HG03103 (cell line): ENCODE measurements at regions not wholly inside any gene's neighbourhood (a gene's known extent, or its start where the extent isn't known, plus 50 kb on each side); places are given as distances from the start of the nearest gene placed in this dataset.

Experiments
- ATAC-seq: cut with Tn5 transposase; IDR thresholded peaks from one replicate; pipeline ENCODE4 v1.9.1; 2021; ENCODE audit warnings: low read depth; ENCODE audit not compliant: unreplicated experiment

DNA sequence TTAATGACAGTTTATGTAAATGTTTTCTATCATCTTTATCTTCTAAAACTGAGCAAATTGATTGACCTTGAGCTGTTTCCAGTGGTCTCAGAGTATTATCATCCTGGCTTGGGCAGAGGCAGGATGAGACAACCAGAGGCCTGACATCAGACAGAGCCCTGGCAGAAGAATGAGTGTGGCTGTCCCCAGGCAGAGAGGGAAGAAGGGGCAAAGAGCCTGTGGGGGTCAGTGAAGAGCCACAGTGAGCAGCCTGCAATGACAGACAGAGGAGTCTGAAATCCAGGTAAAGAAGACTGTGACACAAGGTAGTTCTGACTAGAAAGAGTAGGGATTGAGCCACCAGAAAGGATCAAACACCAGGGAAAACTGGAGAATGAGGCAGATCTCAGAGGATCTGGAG, 182.4 kb upstream of the ARSJ start:
- ATAC-seq, result no peak

GRCh38 chr4:114163051-114163450, 183.6 kb upstream of the ARSJ start:
- no peak for ATAC-seq

DNA sequence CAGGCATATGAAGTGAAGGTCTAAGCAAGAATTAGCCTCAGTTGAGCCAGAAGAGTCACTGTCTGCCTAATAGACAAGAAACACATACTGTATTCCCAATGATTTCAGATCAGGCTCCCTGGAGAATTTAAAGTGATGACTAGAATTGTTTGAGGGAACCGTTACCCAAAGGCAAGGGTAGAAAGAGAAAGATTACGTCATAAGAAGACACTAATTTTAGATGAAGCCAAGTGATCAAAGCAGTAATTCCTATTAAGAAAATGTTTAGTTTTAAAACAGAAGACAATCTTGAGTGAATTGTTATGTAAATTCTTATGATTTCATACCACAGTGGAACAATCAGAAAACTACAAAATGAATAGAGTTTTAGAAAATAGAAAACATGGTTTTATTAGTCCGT, 194.5 kb upstream of the ARSJ start:
- no peak for ATAC-seq

DNA sequence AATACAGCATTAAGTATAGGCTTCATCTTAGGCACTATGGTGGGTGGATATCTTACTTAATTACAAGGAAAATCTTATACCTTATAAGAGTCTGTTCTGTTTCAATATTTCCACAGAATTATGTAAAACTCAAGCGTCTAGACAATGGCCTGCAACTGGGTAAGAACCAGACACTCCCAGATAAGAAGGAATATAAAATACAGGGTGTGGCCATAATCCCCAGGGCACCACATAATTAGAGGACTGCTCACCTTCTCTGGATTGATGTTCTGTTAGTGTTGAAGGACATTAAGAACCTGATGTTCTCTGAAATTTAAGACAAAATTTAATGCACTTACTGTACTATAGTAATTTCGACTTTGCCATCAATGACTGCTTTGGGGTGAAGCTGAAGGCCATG, 198.2 kb upstream of the ARSJ start:
- no peak for ATAC-seq

GRCh38 chr4:114178392-114178791, 198.9 kb upstream of the ARSJ start:
- ATAC-seq, result no peak

- no peak for ATAC-seq
These were observed 201.0 kb upstream of the ARSJ start for GRCh38 chr4:114180481-114180880.

GRCh38 chr4:114184901-114185300, 205.5 kb upstream of the ARSJ start:
- no peak for ATAC-seq

- no peak for ATAC-seq
These were observed 208.1 kb upstream of the ARSJ start for GRCh38 chr4:114187592-114187991.

DNA sequence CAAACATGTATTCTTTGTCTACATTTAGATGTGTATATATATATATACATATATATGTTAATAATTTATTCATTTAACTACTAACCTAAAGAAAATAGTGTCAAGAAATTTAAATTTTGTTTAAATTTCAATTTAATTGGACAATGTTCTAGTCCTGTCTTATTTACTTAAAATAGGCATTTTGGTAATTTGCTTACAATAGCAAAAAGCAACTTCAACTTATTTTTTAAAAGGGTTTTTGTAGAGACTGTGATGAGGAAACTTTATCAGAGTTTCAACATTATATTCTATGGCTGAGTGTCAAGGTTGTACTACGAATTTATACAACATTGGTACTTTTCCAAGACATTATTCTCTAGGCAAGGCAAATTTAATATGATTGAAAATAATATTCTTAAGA, 212.0 kb upstream of the ARSJ start:
- no peak for ATAC-seq

DNA sequence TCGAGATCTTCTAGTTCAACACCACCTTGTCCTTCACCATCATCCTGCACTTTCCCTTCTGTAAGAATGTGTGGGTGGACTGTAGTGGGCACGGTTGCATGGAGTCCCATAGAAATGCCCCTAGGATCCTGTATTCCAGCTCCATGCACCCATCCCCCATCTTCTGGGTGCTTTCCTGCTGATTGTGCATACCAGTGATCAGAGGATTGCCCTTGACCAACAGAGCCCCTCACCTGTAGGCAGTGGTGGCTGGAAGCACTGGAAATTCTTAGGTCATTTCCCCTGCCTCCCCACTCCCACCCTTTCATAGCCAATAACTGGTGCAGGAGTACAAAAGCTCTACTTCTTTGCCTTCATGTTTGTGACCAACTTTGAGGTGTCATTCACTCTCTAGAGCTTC, 213.4 kb upstream of the ARSJ start:
- ATAC-seq, result no peak

DNA sequence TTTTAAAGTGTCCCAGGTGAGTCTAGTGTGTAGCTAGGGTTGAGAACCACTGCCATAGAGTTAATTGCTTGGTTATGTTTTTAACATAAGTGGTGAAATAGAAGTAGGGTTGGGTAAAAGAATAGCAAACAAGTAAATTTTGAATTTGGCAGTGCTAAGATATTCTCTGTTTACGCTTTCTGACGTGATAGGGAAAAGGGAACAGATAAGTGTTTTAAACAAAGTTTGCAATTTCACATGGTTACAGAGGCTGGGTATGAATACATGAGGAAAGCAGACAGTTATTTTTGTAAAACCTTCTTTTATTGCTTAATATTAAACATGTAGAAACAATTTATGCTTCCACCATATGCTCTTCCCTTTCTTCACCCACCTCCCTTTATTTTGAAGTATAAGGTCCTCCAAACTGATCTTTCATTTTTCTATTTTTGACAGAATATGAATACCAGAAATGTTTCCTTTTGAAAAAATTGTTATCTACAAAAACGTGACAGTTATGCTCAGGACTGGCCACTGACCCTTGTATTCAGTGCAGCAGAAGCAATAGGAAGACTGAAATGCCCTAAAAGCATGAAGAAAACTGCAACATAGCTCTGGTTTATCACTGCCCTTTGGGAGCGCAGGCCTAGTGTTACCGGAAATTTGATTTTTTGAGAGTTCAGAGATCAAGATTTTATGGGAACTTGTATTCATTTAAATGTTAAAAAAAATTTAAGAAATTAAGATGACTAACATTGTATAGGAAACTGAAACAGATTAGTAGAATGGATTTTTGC, 214.4 kb upstream of the ARSJ start:
- ATAC-seq, result no peak

- no peak for ATAC-seq
These were observed 217.2 kb upstream of the ARSJ start for GRCh38 chr4:114196606-114197005.

DNA sequence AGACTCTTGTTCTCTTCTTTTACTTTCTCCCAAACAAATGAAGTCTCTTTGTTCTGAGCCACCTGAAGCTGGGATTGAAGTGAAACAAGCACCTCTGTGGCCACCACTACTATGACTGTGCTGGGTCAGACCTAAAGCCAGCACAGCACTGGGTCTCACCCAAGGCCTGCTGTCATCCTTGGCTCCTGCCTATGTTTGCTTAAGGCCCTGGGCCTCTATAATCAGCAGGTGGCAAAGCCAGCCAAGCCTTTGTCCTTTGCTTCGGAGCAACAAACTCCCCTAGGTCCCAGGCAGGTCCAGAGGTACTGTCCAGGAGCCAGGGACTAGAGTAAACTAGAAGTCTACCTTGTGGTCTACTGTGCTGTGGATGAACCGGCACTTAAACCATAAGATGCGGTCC, 220.6 kb upstream of the ARSJ start:
- no peak for ATAC-seq

- no peak for ATAC-seq
These were observed 225.8 kb upstream of the ARSJ start for GRCh38 chr4:114205261-114205660.

DNA sequence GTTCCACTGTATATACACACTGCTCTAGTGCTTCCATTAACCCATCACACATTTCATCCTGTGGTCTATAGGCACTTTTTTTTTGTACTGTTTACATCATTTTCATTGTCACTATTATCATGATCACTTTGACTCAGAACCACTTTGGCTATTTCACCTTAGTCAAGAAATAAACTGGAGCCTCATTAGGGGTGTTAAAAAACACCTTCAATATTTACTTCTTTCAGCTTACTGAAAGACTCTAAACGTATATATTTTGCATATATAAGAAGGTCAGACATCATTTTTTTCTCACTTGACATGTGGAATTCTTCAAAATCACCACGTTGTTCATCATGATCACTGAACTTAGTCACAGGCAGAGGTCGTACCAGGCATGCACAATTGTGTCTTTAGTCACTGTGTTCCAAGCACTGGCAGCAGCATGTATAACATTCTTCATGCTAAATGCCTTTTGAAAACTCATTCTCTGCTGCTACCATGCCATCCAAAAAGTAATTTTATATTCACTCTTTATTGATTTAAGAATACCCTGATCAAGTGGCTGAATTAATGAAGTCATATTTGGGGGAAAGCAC, 229.2 kb upstream of the ARSJ start:
- no peak for ATAC-seq

GRCh38 chr4:114209584-114209983, 230.1 kb upstream of the ARSJ start:
- ATAC-seq, result peak; percentile 62

DNA sequence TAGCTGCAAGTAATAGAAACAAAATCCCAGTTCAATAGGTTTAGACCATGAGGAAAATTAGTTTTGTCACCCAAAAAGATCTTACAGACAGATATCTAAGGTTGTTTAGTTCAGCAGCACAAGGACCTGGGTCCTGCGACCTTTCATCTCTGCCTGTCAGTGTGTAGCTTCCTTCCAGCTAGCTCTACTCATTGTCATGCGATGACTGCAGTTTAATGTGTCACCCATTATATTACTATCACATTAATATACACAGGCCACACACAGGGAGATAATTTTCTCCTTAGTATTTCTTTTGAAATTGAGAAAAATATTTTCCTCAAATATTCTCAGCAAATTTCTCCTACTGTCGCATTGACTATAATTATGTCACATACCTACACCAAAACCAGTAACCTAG, 232.1 kb upstream of the ARSJ start:
- no peak for ATAC-seq

- ATAC-seq, result no peak
These were observed 237.8 kb upstream of the ARSJ start for GRCh38 chr4:114217150-114217817.

DNA sequence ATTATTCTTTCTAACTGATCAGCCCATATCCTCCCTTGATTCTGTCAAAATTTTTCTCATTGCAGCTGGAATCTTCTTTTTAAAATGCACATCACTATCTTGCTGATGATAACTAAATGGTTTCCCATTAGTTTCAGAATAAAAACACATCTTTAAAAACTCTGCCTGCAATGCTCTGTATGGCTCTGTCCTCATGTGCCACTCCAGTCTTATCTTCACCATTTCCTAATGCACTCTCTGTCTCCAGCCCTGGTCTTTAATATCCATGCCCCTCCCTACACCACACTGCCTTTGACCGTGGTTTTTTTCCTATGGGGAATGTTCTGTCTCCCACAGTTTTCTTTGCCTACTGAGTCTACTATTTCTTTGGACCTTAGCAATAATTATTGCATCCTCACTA, 244.1 kb upstream of the ARSJ start:
- ATAC-seq, result no peak

DNA sequence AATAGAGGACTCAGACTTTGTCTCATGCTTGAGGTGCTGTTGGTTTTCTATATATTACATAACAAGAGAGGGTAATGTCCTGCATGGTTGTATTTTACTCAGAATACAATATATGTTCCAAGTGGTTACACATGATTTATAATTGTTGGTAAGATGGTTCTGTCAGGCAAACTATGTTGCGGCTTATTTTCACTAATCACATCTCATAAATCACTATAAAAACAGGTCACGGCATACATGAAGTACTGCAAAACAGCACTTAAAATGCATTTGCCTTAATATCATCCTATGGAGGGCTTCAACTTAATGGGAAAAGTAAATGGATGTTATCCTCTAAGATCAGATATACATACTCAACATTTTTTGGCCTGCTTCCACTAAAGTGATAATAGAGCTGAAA, 246.0 kb upstream of the ARSJ start:
- ATAC-seq, result no peak

DNA sequence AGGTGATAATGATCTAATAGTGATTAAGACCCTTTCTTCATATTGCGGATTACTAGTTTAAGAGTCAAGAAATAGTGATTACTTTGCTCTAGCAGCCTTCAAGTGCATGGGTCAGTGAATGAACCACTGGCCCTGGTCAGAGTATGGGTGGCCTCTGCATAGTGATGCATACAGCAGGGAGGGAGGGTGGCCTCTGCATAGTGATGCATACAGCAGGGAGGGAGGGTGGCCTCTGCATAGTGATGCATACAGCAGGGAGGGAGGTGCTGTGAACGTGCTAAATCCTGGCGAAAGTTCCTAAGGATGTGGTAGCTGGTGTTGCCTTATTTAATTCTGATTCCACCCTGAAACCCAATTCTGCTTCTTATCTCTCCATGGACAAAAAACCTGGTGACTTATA, 246.7 kb upstream of the ARSJ start:
- ATAC-seq, result no peak
